ENCODE measurements at regions not wholly inside any gene's neighbourhood (a gene's known extent, or its start where the extent isn't known, plus 50 kb on each side); places are given as distances from the start of the nearest gene placed in this dataset.
A peak's percentile ranks its signal among the peaks of the same experiment; 100 is the strongest.

DNA sequence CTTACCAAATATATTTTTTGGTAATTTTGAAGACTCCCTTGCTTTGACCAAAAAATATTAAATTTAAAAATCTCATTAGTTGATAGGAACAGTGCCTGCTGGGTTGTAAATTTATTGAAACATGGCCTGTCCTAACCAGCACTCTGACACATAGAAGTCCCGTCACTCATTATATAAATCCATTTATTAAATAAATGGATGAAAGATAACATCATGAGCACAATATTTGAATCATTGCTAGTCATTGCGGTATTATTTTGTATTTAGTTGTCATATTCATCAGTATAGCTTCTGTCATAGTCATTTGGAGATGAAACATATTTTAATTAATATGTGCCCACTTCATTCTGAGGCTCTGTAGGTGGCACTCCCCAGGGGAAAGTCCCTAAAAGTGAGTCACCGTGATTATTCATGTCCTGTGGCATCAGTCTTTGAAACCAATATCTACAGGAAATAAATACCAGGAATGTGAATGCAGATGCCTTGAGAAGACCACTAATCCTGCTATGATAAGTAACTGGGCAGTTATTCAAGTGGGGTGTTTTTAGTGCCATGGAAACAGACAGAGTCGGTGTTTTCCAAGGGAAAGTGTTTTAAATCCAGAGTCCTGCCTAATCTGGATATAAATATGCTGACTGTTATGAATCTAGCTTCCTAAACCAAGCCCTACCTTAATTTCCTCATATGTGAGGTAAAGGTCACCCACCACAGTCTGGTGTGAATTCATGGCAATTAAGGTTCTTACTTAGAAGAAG is 302.0 kb downstream of the DUSP10 start:
- DNase-seq, result no peak

DNA sequence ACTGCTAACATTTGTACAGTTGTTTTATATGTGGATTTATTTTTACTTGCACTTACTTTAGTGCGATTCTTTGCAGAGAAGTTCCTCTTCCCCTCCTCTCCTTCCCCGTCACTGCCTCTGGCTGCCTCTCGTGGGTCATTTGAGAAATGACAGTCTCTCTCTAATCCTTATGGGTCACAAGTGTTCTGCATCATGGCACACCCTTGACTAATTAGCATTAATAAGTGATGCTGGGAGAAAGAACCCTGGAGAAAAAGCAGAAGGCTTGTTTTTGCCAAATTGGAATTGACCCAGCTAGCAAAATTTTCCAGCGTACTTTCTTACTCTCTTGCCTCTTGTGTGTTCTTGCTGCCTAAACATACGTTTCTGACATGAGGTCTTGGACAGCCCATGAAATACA is 301.2 kb downstream of the DUSP10 start:
- DNase-seq, result peak; percentile 59

DNA sequence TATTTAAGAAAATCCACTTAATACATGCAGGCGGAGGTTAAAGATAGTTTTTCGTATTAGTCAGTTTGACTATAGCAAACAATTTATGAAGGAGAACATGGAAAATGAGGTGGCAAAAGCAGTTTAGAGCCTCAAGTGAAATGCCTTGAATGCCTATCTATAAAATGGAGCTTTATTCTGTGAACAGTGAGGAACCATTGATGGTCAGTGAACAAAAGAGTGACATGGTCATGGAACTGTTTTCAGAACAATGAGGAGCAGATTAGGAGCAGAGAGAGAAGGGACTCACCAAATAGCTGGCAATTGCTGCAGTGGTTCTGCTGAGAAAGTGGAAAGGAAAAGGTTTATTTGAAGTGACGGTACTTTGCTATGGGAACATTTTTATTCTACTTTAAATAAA is 299.8 kb downstream of the DUSP10 start:
- DNase-seq, result no peak

DNA sequence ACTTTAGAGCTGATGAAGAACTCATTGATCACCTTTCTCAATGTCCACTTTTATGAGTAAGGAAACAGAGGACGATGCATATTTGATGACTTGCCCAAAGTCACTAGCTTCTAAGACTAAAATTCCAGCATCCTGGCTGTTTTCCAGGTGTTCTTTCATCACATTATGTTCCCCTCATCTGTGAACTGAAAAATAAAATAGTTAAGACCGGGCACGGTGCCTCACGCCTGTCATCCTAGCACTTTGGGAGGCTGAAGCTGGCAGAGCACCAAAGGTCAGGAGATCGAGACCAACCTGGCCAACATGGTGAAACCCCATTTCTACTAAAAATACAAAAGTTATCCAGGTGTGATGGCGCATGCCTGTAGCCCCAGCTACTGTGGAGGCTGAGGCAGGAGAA is 297.5 kb downstream of the DUSP10 start:
- no peak for DNase-seq

DNA sequence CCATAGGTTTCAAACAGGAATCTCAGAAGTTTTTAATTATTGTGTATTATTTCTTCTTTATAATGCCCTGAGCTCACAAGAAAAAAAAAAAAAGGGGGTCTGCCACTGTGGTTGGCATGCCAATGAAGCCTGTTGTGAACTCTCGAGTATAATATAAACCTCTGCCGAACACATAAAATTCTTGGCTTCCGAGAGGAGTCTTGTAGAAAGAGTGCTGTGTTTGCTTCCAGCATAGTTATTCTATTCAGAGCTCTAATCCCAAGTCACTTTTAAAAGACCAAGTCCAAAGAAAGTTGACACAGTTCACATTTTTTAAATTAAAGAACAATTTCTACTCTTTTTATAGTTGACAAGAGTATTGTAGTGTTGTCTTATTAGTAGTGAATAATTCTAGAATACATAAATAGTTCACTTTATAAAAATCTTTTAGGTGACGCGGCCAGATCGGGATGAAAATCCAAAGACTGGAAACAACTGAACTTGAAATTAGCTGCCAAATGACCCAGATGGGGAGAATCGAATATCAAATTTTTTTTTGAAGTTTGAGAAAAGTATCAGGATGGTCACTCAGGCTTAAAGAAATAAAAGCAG is 293.2 kb downstream of the DUSP10 start:
- DNase-seq, result no peak

DNA sequence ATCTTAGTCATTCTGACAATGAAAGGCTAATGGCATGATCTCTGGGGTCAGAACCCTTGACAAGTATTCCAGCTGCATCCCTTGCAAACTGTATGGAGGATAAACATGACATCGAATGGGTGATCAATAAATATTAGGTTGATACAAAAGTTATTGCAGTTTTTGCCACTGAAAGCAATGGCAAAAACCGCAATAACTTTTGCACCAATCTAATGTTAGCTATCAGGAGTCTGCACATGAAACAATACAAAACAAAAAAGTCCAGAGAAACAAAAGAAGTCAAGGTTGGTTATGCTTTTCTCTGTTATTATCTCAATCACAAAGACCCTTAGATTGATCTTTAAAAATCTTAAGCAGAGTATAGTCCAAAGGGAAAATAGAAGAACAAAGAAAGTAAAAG is 292.7 kb downstream of the DUSP10 start:
- no peak for DNase-seq

DNA sequence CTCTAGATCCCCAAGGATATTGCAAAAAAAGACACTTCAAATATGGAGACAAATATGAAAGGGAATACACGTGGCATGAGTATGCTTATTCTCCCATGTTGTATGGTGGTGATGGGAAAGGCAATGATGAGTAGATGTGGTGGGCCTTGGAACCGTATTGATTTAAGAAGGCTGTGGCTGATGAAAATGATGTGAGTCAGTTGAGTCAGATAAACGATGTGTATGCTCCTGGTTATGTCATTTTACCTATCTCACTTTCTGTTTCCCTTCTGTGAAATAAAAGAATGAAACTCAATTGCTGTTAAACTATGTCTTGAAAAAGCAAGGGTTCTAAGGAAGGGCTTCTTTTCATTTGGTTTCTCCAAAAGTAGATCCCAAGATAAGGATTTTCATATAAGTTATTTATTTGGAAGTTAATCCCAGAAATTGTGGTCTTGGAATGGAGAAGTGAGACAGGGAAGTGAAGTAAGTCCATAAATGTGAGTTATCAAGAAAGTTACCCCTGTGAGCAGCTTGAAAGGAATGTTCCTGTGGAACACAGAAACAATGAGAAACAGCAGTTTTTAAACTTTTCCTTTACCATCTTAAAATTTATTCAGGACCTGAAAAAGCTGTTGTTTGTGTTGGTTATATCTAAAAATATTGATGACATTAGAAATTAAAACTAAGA is 292.0 kb downstream of the DUSP10 start:
- DNase-seq, result no peak

DNA sequence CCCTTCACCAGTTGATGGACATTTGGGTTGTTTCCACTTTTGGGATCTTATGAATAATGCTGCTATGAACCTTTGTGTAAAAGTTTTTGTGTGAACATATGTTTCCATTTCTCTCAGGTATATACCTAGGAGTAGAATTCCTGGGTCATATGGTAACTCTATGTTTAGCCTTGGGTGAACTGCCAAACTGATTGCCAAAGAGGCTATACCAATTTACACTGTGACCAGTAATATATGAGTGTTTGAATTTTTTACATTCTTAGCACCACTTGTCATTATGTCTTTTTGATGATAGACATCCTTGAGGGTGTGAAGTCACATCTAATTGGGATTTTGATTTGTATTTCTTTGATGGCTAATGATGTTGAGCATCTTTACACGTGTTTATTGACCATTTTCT is 290.1 kb downstream of the DUSP10 start:
- DNase-seq, result no peak

DNA sequence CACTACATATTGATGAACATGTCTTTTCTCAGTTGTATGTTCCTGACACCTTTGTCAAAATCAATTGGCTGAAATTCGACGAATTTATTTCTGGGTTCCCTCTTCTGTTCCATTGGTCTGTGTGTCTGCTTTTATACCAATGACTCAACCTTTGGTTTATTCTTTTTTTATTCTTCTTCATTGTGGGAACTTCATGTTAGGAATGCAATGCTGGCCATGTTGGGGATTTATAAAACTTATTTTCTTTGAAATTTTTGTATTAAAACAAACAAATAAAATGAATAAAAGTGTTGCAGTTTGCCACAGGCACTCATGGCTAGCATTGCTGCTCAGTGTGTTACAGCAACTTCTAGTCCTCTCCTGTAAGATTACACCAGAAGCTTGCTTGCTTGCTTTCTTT is 287.8 kb downstream of the DUSP10 start:
- no peak for DNase-seq

DNA sequence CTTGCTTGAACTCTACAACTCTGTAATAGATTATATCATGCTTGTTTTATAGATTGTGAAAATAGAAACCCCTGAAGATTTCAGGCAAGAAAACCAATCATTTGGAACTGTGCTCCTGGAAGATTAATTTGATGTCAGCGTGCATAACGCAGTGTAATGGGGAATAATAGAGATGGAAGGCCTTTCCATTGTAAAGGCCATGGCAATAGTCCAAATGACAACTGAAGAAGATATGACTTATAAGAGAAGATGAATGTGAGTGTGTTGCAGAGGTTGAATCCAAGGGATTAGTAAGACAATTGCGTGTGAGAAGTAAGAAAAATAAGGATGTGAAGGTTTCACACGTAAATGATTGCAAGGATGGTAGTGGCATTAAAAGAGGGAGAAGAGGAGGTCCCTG is 285.0 kb downstream of the DUSP10 start:
- DNase-seq, result no peak

DNA sequence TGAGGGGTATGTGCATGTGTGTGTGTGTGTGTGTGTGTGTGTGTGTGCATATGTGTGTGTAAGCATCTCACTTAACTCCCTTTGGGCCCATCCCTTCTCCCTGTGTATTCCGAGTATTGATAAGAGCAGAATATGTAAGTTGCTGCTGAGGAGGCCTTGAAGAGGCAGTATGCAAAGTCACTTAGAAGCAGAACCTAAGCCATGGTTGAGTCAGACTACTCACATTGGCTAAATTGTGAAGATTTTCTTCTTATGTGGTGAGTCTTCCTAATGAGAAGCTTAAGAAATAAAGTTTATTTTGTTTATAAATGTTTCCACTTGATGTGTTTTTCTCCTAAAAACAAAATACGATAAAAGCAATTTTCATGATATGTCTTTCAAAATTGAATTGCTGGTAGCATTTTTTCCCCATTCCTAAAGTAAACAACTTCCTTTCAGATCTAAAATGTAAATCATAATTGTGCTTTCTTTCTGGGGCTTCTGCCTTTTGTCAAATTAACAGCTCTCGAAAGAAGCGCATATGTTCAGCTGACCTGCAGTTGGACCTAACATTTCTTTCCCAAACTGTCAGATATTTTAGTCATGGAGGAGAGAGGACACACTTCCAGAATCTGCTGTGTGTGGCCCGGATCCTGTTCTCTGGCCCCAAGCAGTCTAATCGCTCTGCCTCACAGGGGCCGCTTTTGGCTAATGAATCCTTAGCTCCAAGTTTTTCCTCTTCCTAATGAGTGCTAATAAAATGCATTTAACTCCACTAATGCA is 284.0 kb downstream of the DUSP10 start:
- no peak for DNase-seq

DNA sequence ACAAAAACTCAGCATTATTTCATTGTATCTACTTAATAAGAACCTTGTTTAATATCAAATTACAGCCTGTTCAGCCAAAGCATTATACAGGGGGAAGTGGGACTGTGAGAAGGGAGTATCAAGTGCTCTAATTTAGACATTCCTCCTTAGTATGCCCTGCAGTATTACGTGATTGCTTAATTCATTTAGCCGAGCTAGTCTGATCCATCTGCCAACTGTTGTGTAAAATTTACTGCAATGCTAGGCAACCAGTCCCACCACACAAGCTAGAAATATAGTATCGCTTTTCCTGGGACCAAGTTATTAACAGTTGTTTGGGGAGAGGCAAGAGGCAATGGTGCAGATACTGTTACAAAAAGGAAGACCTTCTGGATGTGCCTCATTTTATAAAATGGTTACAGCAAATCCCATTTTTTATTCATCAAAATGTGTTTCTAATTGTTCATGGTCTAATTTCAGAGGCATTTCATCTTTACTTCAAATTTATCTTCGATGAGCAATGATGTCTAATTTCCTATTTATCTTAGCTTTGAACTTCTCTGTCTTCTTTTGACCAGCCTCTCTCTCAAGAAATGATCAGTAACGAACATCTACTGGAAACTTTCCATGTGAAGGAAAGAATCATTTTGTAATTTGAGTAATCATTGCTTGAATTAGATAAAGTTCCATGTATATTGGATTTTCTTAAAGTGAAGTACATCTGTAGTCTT is 283.3 kb downstream of the DUSP10 start:
- DNase-seq, result peak; percentile 90

DNA sequence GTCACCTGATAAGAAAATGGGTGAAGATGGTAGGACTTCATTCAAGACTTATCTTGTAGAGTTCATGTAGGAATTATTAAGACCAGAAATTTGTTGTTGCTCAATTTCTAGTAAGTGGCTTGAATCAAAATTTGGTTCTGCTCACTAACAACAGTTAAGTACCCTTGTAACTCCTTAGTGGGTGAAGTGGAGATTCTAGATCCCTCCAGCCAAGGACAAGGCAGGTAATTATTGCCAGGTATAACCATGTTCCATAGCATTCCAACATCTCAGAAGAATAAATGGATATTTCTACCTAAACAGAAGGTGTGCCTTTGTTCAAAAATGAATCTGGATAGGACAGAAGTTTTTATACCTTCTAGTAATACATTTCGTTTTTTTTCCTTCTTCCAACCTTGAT is 282.3 kb downstream of the DUSP10 start:
- no peak for DNase-seq

DNA sequence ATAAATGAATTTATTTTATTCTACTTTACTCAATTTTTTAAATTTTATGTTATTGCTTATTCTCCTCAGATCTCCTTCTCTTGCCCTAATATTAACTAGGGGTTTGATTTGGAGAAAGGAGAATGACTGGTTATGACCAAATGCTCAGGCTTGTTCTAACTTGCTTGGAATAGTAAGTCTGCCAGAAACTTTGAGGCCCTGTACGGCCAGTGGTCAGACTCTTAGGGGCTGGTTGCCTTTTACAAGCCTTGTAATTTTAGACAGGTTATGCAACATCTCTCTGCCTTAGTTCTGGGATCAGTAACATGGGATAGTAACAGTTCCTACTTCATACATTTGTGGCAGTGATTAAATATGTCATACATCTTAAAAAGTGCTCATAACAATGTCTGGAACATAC is 279.5 kb downstream of the DUSP10 start:
- peak; percentile 5 for DNase-seq

DNA sequence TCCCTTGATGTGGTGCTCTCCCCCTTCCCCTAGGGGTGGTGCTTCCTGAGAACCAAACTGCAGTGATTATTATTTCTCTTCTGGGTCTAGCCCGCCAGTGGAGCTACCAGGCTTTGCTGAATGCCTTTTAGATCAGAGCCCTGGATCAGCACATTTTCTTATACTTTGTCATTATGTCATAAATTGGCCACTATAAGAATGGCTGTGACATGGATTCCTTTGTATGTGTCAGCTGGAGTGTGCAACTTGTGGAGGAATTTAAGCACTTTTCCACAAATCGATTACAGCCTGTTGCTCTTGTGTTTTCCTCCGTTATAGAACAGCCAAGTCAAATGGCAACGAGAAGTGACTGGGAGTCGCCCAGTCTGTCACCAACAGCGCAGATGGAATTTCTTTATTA is 273.3 kb downstream of the DUSP10 start:
- no peak for DNase-seq

DNA sequence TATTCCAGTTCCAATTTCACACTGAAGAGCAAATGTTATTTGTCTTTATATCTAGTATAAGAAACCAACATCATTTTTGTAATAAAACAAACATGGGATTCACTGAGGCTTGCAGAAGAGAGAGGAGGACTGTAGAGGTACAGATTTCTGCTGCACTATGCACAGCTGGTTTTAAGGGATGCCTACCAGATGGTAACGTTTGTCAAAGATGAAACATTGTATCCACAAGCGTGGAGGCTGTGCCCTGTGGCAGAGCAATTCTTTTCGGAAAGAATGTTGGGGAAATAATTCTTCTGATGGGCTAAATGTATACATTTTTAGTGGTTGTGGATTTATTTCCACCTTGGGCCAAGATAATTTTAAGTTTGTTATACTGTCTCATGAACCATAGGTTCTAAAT is 272.4 kb downstream of the DUSP10 start:
- DNase-seq, result no peak

DNA sequence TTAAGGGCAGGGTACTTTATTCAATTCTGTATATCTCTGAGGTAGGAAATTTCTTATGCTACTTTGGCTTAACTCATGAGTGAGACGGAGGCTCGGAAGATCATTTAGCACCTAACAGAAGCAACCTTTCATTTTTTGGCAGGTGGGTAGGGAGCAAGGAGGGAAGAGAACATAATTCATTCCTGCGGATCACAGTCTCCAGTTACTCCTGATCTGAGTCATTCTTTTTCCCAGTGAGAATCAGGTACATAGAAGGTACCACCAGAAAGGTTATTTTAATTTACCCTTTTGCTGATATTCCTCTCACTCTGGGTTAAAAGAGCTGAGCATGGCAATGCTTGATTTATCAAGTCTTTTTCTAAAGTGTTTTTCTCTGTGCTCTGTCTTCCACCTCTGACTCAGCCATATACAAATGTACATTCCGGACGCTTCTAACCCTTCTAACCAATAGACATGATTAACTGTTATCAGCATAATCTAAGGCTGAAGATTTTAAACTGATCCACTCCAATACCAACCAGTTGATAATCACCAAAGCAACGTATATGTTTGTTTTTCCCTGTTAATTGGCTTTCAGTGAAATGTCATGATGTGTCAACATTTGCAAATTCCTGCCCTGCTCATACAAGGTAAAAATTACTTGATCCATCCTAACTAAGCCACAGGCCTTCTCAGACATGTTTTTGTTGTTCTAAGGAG is 271.7 kb downstream of the DUSP10 start:
- no peak for DNase-seq

DNA sequence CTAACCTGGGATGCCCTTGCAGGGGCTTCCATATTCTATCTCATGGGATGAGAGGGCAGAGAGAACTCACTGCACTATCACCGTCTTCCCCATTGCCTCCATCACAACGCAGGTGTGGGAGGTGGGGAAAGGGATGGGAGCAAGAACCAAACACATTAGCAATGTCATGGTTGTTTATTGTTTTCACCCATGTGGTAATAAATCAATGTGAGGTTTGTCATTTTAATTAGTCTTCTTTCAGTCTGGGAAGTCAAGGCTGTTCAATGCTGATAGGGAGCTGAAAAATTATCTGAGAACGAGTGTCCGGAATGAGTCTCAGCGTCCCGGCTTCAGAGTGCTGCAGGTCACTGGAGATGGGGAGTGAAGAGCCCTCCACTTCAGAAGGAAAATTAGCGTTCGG is 268.5 kb downstream of the DUSP10 start:
- DNase-seq, result no peak

DNA sequence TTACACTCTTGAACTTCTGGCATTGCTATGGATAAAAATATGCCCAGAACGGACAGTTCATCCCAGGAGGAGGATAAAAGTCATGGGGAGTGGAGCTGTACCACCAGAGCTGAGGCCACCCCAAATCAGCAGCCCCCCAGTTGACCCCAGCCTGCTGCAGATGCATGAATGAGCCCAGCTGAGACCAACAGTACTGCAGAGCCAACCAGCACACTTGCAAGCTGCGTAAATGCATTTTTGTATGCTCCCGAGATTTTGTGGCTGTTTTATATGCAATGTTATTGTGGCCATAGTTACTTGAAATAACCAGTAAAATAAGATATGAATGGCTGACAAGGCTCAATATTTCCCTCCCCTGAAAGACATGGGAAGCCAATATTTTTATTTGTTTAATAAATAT is 264.6 kb downstream of the DUSP10 start:
- no peak for DNase-seq

DNA sequence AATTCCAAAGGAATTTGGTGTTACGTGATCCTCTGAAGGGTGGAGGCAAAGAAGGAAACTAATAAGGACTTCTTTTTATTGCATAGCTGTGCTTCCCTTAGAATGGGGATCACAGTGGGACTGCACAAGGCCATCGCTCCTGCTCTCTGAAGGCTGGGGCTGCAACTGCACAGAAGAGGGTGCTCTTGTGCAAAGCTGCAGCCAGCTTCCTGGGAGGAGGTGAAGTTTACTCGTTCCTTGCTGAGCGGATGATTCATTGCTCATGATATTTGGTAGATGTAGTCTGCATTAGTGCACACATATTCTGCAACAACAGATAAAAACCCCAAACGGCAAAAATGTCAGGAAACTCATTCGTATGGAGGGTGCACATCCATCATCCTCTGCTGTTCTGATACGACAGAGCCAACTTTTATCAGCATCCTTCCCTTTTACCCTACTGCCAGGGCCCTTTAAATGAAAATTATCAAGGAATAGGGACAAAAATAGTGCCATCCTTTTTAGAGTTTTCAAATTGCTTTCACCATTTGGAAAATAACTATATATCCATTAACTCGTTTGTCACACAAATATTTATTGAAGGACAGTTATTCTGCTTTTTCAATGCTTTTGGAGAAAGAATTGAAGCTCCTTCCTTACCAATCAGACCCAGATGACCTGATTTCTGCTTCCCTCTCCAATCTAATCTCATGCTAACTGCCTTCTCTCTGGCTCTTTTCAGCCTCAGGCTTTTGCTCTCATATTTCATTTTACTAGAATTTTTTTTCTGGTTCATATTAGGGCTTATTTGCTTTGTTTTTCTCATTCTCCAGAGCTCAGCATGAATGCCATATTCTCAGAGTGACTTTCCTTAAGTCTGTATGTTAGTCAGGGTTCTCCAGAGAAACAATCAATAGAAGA is 263.6 kb downstream of the DUSP10 start:
- DNase-seq, result peak; percentile 65

DNA sequence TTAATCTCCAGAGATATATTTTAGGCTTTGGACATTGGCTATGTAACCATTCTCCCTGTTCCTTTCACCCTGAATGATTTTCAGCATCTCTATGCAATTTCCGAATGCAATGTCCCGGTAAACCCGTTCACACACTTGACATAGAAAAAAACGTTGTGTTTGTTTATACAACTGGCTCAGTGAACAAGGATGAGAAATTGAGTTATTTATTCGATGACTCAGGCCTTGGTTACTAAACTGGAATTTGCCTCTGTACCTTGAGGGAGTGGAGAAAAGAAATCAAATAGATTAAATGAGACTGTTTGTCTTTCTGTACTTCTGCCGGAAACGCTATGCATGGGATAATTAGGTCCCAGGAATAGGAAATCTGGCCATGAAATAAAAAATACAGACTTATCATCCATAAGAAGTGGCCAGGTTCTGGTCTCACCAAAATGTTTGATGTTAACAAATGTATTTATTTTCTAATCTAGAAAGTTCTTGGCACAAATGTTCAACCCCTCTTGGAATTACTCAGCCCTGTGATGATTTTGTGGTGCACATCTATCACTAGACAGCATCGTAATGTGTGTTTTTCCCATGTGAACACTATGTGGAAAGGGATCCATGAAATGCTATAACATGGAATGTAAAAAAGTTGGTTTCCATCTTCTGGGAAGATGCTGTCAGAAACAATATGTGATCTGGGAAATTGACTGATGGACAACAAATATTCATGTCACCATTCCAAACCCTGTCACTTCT is 253.9 kb downstream of the DUSP10 start:
- no peak for DNase-seq
